ENCODE measurements at regions not wholly inside any gene's neighbourhood (a gene's known extent, or its start where the extent isn't known, plus 50 kb on each side); places are given as distances from the start of the nearest gene placed in this dataset.

DNA sequence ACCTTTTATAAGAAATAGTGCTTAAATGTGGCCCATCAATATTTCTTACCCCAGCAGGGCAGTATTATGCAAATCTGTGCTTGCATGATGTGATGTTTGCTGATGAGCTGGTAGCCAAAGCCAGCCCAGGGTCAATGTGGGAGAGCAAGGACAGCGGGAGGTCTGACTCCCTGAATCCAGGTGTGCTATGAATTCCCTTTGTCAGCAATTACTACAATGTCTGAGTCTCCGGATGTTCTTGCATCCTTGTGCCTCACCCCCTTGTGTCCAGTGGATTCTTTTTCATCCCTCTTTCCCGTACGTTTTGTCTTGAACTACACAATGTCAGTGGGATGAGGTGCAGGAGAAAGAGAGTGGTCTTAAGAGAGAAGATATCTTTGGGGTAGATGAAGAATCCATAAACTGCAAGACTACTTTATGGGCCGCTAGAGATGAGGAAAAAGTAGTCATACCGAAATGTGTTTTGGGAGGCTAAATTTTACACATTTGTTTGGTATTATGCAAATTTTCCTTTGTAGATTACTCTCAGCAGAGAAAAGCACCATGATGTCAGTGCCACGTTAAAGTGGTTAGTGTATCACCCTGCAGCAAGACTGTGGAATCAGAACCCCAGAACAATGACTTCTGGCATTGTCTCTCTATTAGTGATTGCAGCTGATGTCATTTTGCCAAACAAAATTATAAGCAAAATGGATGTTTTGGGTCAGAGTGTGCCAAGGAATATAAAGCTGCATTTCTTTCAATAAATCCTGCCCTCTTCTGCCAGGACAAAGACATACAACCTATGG is 53.5 kb upstream of the TSHZ3 start:
- Histone ChIP-seq H3K9ac (ENCODE audit: low read length) (no peak overlapping the region), H3K4me3 (ENCODE audit: insufficient read depth, low read depth, low read length) (no peak overlapping the region), H3K4me1 (ENCODE audit: insufficient read depth, low read length) (no peaks in the 10 kb centered on the region), H3K79me2 (ENCODE audit: insufficient read depth, low read length) (no peaks in the 10 kb centered on the region), H3K36me3 (ENCODE audit: insufficient read depth, low read length) (no peaks in the 10 kb centered on the region), H3K9me3 (ENCODE audit: insufficient read depth, low read depth, low read length) (no peaks in the 10 kb centered on the region), H3K27me3 (ENCODE audit: insufficient read depth, low read length) (no peaks in the 10 kb centered on the region), H3K27ac (ENCODE audit: low read depth, low read length) (no peak overlapping the region), H2AFZ (ENCODE audit: low read depth, low read length) (no peak overlapping the region), H4K20me1 (ENCODE audit: insufficient read depth, low read length) (no peaks in the 10 kb centered on the region), H3K4me2 (ENCODE audit: low read length) (no peak overlapping the region)
- H3K4me1 Mint-ChIP-seq (ENCODE audit: low read depth, unreplicated experiment) = no peaks in the 10 kb centered on the region
- H3K27me3 Mint-ChIP-seq (ENCODE audit: low read depth, unreplicated experiment) = peaks cover 34% of the 10 kb centered on the region
- H3K4me3 Mint-ChIP-seq (ENCODE audit: unreplicated experiment) = no peak overlapping the region
- H3K9me3 Mint-ChIP-seq (ENCODE audit: unreplicated experiment) = no peaks in the 10 kb centered on the region
- TF ChIP-seq EZH2 (IDR thresholded peaks at IDR 0.05; ENCODE audit: insufficient read depth, low read length) = no peak
- TF ChIP-seq, protein P1, sequence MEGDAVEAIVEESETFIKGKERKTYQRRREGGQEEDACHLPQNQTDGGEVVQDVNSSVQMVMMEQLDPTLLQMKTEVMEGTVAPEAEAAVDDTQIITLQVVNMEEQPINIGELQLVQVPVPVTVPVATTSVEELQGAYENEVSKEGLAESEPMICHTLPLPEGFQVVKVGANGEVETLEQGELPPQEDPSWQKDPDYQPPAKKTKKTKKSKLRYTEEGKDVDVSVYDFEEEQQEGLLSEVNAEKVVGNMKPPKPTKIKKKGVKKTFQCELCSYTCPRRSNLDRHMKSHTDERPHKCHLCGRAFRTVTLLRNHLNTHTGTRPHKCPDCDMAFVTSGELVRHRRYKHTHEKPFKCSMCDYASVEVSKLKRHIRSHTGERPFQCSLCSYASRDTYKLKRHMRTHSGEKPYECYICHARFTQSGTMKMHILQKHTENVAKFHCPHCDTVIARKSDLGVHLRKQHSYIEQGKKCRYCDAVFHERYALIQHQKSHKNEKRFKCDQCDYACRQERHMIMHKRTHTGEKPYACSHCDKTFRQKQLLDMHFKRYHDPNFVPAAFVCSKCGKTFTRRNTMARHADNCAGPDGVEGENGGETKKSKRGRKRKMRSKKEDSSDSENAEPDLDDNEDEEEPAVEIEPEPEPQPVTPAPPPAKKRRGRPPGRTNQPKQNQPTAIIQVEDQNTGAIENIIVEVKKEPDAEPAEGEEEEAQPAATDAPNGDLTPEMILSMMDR (IDR thresholded peaks at IDR 0.05; ENCODE audit: insufficient read depth, low read depth, low read length) = no peak
- H3K36me3 Mint-ChIP-seq (ENCODE audit: low read depth, unreplicated experiment) = no peaks in the 10 kb centered on the region
- no peak for FAIRE-seq
- H3K27ac Mint-ChIP-seq (ENCODE audit: unreplicated experiment) = no peak overlapping the region
- no peak for DNase-seq (ENCODE audit: low read depth)

DNA sequence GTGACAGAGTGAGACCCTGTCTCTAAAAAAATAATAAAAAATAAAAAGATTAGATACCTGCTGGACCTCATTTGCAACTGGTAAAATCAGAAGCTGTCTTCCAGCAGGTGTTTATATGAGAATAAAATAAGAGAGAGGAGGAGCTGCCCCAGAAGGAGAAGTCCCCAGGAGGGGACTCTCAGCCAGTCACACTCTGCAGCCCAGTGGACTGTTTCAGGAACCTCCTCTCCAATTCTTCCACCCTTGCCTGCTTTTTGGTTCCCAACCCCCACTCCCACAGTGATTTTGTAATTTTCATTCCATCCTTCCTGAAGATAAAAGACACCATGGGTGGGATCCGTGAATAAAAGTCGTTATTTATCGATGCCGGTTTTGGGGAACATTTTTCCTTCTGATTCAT is 56.9 kb upstream of the TSHZ3 start:
- Mint-ChIP-seq H3K36me3 (ENCODE audit: low read depth, unreplicated experiment) (no peaks in the 10 kb centered on the region), H3K27me3 (ENCODE audit: low read depth, unreplicated experiment) (peaks cover 5% of the 10 kb centered on the region), H3K9me3 (ENCODE audit: unreplicated experiment) (no peaks in the 10 kb centered on the region), H3K4me1 (ENCODE audit: low read depth, unreplicated experiment) (peaks cover 14% of the 10 kb centered on the region), H3K4me3 (ENCODE audit: unreplicated experiment) (no peak overlapping the region), H3K27ac (ENCODE audit: unreplicated experiment) (no peak overlapping the region)
- Histone ChIP-seq H3K9me3 (ENCODE audit: insufficient read depth, low read depth, low read length) (no peaks in the 10 kb centered on the region), H3K4me1 (ENCODE audit: insufficient read depth, low read length) (peaks cover 13% of the 10 kb centered on the region), H3K9ac (ENCODE audit: low read length) (no peak overlapping the region), H3K79me2 (ENCODE audit: insufficient read depth, low read length) (no peaks in the 10 kb centered on the region), H4K20me1 (ENCODE audit: insufficient read depth, low read length) (no peaks in the 10 kb centered on the region), H3K36me3 (ENCODE audit: insufficient read depth, low read length) (no peaks in the 10 kb centered on the region), H3K4me2 (ENCODE audit: low read length) (no peak overlapping the region), H3K27me3 (ENCODE audit: insufficient read depth, low read length) (no peaks in the 10 kb centered on the region), H3K4me3 (ENCODE audit: insufficient read depth, low read depth, low read length) (no peak overlapping the region), H3K27ac (ENCODE audit: low read depth, low read length) (no peak overlapping the region), H2AFZ (ENCODE audit: low read depth, low read length) (no peak overlapping the region)
- DNase-seq (ENCODE audit: low read depth) (no peak), FAIRE-seq (no peak)
- TF ChIP-seq EZH2 (IDR thresholded peaks at IDR 0.05; ENCODE audit: insufficient read depth, low read length) = no peak
- TF ChIP-seq, protein P1 (IDR thresholded peaks at IDR 0.05; ENCODE audit: insufficient read depth, low read depth, low read length) = no peak

DNA sequence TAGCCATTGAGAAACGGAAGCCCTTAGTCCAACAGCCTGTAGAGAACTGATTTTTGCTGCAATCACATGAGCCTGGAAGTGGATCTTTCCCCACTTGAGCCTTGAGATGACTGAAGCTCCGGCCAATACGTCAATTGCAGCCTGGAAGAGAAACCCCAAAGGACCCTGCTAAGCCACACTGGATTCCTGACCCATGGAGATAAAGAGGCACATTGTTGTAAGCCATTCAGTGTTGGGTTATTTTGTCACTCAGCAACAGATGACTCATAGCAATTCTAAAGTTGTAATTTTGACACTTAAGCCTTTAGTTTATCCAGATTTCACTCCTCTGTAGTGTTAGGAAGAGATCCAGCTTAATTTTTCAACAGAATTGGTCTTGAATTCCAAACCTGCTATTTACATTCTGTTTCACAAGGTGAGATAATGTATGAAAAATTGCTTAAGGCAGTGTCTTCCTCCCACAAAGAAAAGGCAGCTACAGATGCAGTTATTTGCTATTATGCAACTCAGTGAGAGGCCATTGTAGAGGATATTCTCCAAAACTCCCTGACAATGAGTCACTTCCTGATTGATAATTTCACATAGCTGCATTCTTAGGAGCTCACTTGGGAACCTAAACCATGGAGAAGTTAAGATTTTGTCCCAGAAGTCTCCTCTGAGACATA is 59.4 kb upstream of the TSHZ3 start:
- TF ChIP-seq EZH2 (IDR thresholded peaks at IDR 0.05; ENCODE audit: insufficient read depth, low read length) = no peak
- TF ChIP-seq, protein P1 (IDR thresholded peaks at IDR 0.05; ENCODE audit: insufficient read depth, low read depth, low read length) = no peak
- H3K36me3 Mint-ChIP-seq (ENCODE audit: low read depth, unreplicated experiment) = no peaks in the 10 kb centered on the region
- no peaks in the 10 kb centered on the region for H4K20me1 ChIP-seq (ENCODE audit: insufficient read depth, low read length)
- H3K79me2 ChIP-seq (ENCODE audit: insufficient read depth, low read length) = no peaks in the 10 kb centered on the region
- DNase-seq (ENCODE audit: low read depth) = peak; percentile 93
- H3K27me3 Mint-ChIP-seq (ENCODE audit: low read depth, unreplicated experiment) = no peaks in the 10 kb centered on the region
- H3K36me3 ChIP-seq (ENCODE audit: insufficient read depth, low read length) = no peaks in the 10 kb centered on the region
- H3K4me2 ChIP-seq (ENCODE audit: low read length) = peak overlapping the region; percentile 48
- peak overlapping the region; percentile 1 for H2AFZ ChIP-seq (ENCODE audit: low read depth, low read length)
- H3K4me1 ChIP-seq (ENCODE audit: insufficient read depth, low read length) = peaks cover 13% of the 10 kb centered on the region
- peak overlapping the region; percentile 59 for H3K27ac Mint-ChIP-seq (ENCODE audit: unreplicated experiment)
- peak overlapping the region; percentile 15 for H3K9ac ChIP-seq (ENCODE audit: low read length)
- no peaks in the 10 kb centered on the region for H3K27me3 ChIP-seq (ENCODE audit: insufficient read depth, low read length)
- FAIRE-seq = peak; percentile 93
- no peaks in the 10 kb centered on the region for H3K9me3 ChIP-seq (ENCODE audit: insufficient read depth, low read depth, low read length)
- peaks cover 14% of the 10 kb centered on the region for H3K4me1 Mint-ChIP-seq (ENCODE audit: low read depth, unreplicated experiment)
- no peaks in the 10 kb centered on the region for H3K9me3 Mint-ChIP-seq (ENCODE audit: unreplicated experiment)
- H3K27ac ChIP-seq (ENCODE audit: low read depth, low read length) = peak overlapping the region; percentile 66
- H3K4me3 ChIP-seq (ENCODE audit: insufficient read depth, low read depth, low read length) = no peak overlapping the region
- no peak overlapping the region for H3K4me3 Mint-ChIP-seq (ENCODE audit: unreplicated experiment)

Measured in astrocyte (in vitro differentiated cells and primary cell).